Caco-2 (cell line): ENCODE measurements at regions not wholly inside any gene's neighbourhood (a gene's known extent, or its start where the extent isn't known, plus 50 kb on each side); places are given as distances from the start of the nearest gene placed in this dataset.

Experiments used
- BruUV-seq: library from RNA; stranded (reverse); fragments of 400-500 nt; replicated peaks from 2 replicates; lab custom pipeline; 2021; lab: Mats Ljungman, UMichigan
- CTCF ChIA-PET: fragments of 300-600 bp; sonication (Branson Sonifier 250); formaldehyde crosslinking; loops from one replicate; lab custom pipeline; 2022; ENCODE audit warnings: antibody characterized with exemption; lab: Charles Lee
- POLR2A ChIA-PET: fragments of 300-600 bp; sonication (Branson Sonifier 250); formaldehyde crosslinking; loops from one replicate; lab custom pipeline; 2022; ENCODE audit warnings: antibody characterized with exemption; lab: Charles Lee
- DNase-seq, 2 experiments: peaks; one replicate each; pipeline versions ENCODE4 v3.0.0 to v3.0.0-alpha.2; 2020 to 2022
- H3K27me3 ChIP-seq: replicated peaks from 2 replicates; pipeline ENCODE4 v1.6.0; 2011; ENCODE audit warnings: low read length; ENCODE audit not compliant: control insufficient read depth, insufficient read depth
- H3K36me3 ChIP-seq: 2 replicates; pipeline ENCODE4 v1.5.1; 2011; ENCODE audit warnings: low read length; ENCODE audit not compliant: control insufficient read depth, insufficient read depth
- H3K4me1 ChIP-seq: fragments of 250-450 bp; sonication (Bioruptor Pico); 2 replicates; pipeline ENCODE4 v1.5.1; 2020; ENCODE audit warnings: mild to moderate bottlenecking
- H3K4me3 ChIP-seq: 2 replicates; pipeline ENCODE4 v1.5.1; 2011; ENCODE audit warnings: low read depth, mild to moderate bottlenecking, control low read depth, low read length
- H3K9me3 ChIP-seq: fragments of 250-450 bp; sonication (Bioruptor Pico); 2 replicates; pipeline ENCODE4 v1.5.1; 2020; ENCODE audit warnings: mild to moderate bottlenecking, moderate library complexity
- H3K27ac Mint-ChIP-seq: one replicate; pipeline ENCODE4 v1.8.0; 2022; ENCODE audit warnings: mixed read lengths; ENCODE audit not compliant: unreplicated experiment
- H3K27me3 Mint-ChIP-seq: one replicate; pipeline ENCODE4 v1.8.0; 2022; ENCODE audit warnings: mixed read lengths; ENCODE audit not compliant: insufficient read depth, unreplicated experiment
- H3K36me3 Mint-ChIP-seq: one replicate; pipeline ENCODE4 v1.8.0; 2022; ENCODE audit warnings: mild to moderate bottlenecking, mixed read lengths; ENCODE audit not compliant: insufficient read depth, unreplicated experiment
- H3K4me1 Mint-ChIP-seq: one replicate; pipeline ENCODE4 v1.8.0; 2022; ENCODE audit warnings: low read depth, mixed read lengths; ENCODE audit not compliant: unreplicated experiment
- H3K4me3 Mint-ChIP-seq: one replicate; pipeline ENCODE4 v1.8.0; 2022; ENCODE audit warnings: mild to moderate bottlenecking, moderate library complexity, mixed read lengths; ENCODE audit not compliant: unreplicated experiment
- H3K9me3 Mint-ChIP-seq: one replicate; pipeline ENCODE4 v1.8.0; 2022; ENCODE audit warnings: mixed read lengths; ENCODE audit not compliant: unreplicated experiment
- intact Hi-C: fragments of 100-400 bp; cut with micrococcal nuclease; formaldehyde crosslinking; loops from one replicate; pipeline ENCODE4 v1.10.0; 2022; ENCODE audit not compliant: unreplicated experiment
- TF ChIP-seq, protein P1 (sequence below), 2 experiments: fragments of 200-600 bp in 1 of 2; IDR thresholded peaks; 1 replicate in 1 of 2; 2 replicates in 1 of 2; pipeline versions ENCODE4 v1.5.1 to v1.8.0; 2011 to 2022; ENCODE audit warnings: antibody characterized with exemption in 1 of 2, control low read depth in 1 of 2, inconsistent platforms in 1 of 2, low read depth in 1 of 2, low read length in 1 of 2, mild to moderate bottlenecking in 1 of 2, moderate library complexity in 1 of 2; ENCODE audit not compliant: insufficient read depth in 1 of 2, severe bottlenecking in 1 of 2, unreplicated experiment in 1 of 2

GRCh38 chr5:164876793-164877192 is 1371.4 kb downstream of the MAT2B start:
- CTCF ChIA-PET, result no interaction called here
- Mint-ChIP-seq H3K27ac (no peak overlapping the region), H3K27me3 (no peaks in the 10 kb centered on the region), H3K9me3 (no peaks in the 10 kb centered on the region), H3K4me3 (no peak overlapping the region), H3K4me1 (no peaks in the 10 kb centered on the region), H3K36me3 (no peaks in the 10 kb centered on the region)
- H3K4me3 ChIP-seq, result no peak overlapping the region
- DNase-seq, result no peak
- no peaks in the 10 kb centered on the region for H3K4me1 ChIP-seq
- H3K9me3 ChIP-seq, result 0 out of 2 replicates have a peak, but pooled peaks cover 3% of the 10 kb centered on the region
- POLR2A ChIA-PET, result no interaction called here
- TF ChIP-seq, protein P1, sequence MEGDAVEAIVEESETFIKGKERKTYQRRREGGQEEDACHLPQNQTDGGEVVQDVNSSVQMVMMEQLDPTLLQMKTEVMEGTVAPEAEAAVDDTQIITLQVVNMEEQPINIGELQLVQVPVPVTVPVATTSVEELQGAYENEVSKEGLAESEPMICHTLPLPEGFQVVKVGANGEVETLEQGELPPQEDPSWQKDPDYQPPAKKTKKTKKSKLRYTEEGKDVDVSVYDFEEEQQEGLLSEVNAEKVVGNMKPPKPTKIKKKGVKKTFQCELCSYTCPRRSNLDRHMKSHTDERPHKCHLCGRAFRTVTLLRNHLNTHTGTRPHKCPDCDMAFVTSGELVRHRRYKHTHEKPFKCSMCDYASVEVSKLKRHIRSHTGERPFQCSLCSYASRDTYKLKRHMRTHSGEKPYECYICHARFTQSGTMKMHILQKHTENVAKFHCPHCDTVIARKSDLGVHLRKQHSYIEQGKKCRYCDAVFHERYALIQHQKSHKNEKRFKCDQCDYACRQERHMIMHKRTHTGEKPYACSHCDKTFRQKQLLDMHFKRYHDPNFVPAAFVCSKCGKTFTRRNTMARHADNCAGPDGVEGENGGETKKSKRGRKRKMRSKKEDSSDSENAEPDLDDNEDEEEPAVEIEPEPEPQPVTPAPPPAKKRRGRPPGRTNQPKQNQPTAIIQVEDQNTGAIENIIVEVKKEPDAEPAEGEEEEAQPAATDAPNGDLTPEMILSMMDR (IDR thresholded peaks at IDR 0.05; ENCODE audit: insufficient read depth in 1 of 2, low read depth in 1 of 2, low read length in 1 of 2, severe bottlenecking in 1 of 2, unreplicated experiment in 1 of 2), result no peak
- no peaks in the 10 kb centered on the region for H3K27me3 ChIP-seq
- H3K36me3 ChIP-seq, result no peaks in the 10 kb centered on the region
- intact Hi-C loops, result no loop called here
- BruUV-seq, result no TSS peak

GRCh38 chr5:164881442-164881841 is 1376.0 kb downstream of the MAT2B start:
- H3K36me3 Mint-ChIP-seq, result no peaks in the 10 kb centered on the region
- TF ChIP-seq, protein P1 (IDR thresholded peaks at IDR 0.05; ENCODE audit: insufficient read depth in 1 of 2, low read depth in 1 of 2, low read length in 1 of 2, severe bottlenecking in 1 of 2, unreplicated experiment in 1 of 2), result no peak
- Histone ChIP-seq H3K27me3 (no peaks in the 10 kb centered on the region), H3K4me1 (no peaks in the 10 kb centered on the region), H3K4me3 (no peak overlapping the region), H3K9me3 (no peaks in the 10 kb centered on the region), H3K36me3 (no peaks in the 10 kb centered on the region)
- POLR2A ChIA-PET, result no interaction called here
- H3K4me1 Mint-ChIP-seq, result no peaks in the 10 kb centered on the region
- DNase-seq, result no peak
- CTCF ChIA-PET, result no interaction called here
- no peak overlapping the region for H3K27ac Mint-ChIP-seq
- no peak overlapping the region for H3K4me3 Mint-ChIP-seq
- BruUV-seq, result no TSS peak
- intact Hi-C loops, result no loop called here
- H3K9me3 Mint-ChIP-seq, result no peaks in the 10 kb centered on the region
- H3K27me3 Mint-ChIP-seq, result no peaks in the 10 kb centered on the region

GRCh38 chr5:164885179-164885578 is 1379.8 kb downstream of the MAT2B start:
- H3K4me1 ChIP-seq, result no peaks in the 10 kb centered on the region
- Mint-ChIP-seq H3K9me3 (no peaks in the 10 kb centered on the region), H3K4me1 (no peaks in the 10 kb centered on the region), H3K27ac (no peak overlapping the region), H3K4me3 (no peak overlapping the region), H3K27me3 (no peaks in the 10 kb centered on the region), H3K36me3 (no peaks in the 10 kb centered on the region)
- H3K4me3 ChIP-seq, result no peak overlapping the region
- H3K36me3 ChIP-seq, result no peaks in the 10 kb centered on the region
- no TSS peak for BruUV-seq
- intact Hi-C loops, result no loop called here
- no peaks in the 10 kb centered on the region for H3K27me3 ChIP-seq
- POLR2A ChIA-PET, result no interaction called here
- CTCF ChIA-PET, result no interaction called here
- TF ChIP-seq, protein P1 (IDR thresholded peaks at IDR 0.05; ENCODE audit: insufficient read depth in 1 of 2, low read depth in 1 of 2, low read length in 1 of 2, severe bottlenecking in 1 of 2, unreplicated experiment in 1 of 2), result no peak
- no peak for DNase-seq
- H3K9me3 ChIP-seq, result no peaks in the 10 kb centered on the region
